ENCODE measurements at regions not wholly inside any gene's neighbourhood (a gene's known extent, or its start where the extent isn't known, plus 50 kb on each side); places are given as distances from the start of the nearest gene placed in this dataset.

DNA sequence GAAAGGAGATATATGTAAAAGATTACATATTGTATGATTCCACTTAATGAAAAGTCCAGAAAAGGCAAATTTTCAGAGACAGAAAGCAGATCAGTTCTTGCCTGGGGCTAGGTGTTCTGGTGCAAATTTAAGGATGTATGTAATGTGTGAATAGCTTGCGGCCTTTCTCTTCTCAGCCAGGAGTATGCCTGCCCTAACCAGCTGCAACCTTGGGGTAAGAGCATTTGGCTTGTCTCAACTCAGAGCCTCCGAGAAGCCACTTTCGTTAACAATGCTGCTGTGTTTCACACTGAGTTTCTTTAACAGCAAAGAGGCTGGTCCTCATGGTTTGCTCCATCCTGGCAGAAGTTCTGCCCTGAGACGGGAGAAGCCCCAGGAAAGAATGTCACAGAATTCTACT, 102.7 kb downstream of the SPCS3 start:
- TF ChIP-seq, protein P1, sequence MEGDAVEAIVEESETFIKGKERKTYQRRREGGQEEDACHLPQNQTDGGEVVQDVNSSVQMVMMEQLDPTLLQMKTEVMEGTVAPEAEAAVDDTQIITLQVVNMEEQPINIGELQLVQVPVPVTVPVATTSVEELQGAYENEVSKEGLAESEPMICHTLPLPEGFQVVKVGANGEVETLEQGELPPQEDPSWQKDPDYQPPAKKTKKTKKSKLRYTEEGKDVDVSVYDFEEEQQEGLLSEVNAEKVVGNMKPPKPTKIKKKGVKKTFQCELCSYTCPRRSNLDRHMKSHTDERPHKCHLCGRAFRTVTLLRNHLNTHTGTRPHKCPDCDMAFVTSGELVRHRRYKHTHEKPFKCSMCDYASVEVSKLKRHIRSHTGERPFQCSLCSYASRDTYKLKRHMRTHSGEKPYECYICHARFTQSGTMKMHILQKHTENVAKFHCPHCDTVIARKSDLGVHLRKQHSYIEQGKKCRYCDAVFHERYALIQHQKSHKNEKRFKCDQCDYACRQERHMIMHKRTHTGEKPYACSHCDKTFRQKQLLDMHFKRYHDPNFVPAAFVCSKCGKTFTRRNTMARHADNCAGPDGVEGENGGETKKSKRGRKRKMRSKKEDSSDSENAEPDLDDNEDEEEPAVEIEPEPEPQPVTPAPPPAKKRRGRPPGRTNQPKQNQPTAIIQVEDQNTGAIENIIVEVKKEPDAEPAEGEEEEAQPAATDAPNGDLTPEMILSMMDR (conservative IDR thresholded peaks at IDR 0.05), result no peak
- no peak overlapping the region for H3K27ac Mint-ChIP-seq (ENCODE audit: unreplicated experiment)
- H3K36me3 Mint-ChIP-seq (ENCODE audit: low read depth), result no peaks in the 10 kb centered on the region
- H3K4me3 Mint-ChIP-seq, result no peak overlapping the region
- no peak for DNase-seq (ENCODE audit: low read depth, low spot score)
- H3K4me1 Mint-ChIP-seq, result peaks cover 22% of the 10 kb centered on the region
- no peaks in the 10 kb centered on the region for H3K9me3 Mint-ChIP-seq
- H3K27me3 Mint-ChIP-seq (ENCODE audit: low read depth), result no peaks in the 10 kb centered on the region

DNA sequence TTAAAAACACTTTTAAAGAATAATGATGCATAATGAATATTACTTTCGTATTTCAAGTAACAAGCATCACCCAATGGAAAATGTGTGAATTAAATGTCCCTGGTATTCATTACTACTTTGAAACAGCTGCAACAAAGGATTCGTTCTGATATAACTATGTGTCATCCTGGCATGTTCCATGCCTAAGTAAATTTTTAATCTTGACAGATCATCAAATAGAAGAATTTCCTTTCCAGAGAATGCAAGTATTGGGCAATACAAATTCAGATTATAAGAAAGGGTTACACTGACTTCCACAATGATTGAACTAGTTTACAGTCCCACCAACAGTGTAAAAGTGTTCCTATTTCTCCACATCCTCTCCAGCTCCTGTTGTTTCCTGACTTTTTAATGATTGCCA, 105.3 kb downstream of the SPCS3 start:
- no peak for DNase-seq (ENCODE audit: low read depth, low spot score)
- Mint-ChIP-seq H3K27me3 (ENCODE audit: low read depth) (no peaks in the 10 kb centered on the region), H3K27ac (ENCODE audit: unreplicated experiment) (no peak overlapping the region), H3K4me3 (no peak overlapping the region), H3K9me3 (no peaks in the 10 kb centered on the region), H3K36me3 (ENCODE audit: low read depth) (no peaks in the 10 kb centered on the region), H3K4me1 (peaks cover 18% of the 10 kb centered on the region)
- TF ChIP-seq, protein P1 (conservative IDR thresholded peaks at IDR 0.05), result no peak

DNA sequence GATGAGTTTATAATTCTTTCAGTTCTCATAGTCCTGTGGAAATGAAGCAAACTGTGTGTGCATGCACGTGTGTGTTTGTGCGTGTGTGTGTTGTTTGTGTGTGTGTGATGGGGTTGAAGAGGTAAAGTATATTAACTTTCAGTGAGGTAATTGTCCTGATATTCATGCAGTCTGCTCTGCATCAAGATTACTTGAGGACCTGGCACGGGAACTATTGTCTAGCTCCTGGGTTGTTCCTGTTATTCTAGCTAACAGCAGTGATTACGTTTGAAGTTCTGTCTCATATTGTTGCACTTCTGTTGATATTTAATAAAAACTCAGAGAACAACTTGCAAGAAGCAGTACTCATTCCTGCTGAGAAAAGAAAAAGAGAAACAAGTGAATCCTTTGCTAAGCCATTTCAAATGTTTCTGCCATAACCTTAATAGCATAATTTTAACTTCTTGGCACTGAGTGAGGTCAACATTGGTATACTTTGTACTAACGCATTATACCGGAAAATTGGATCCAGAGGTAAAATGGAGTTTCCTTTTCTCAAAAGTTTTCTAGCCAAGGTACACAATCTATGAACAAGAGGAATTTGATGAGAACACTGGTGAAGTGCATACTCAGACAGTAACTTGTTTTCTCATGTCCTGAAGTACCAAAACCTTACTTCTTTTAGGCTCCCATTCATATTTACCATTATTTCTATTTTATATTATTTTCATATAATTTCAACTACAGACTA, 113.2 kb downstream of the SPCS3 start:
- Mint-ChIP-seq H3K9me3 (peaks cover 2% of the 10 kb centered on the region), H3K4me3 (no peak overlapping the region), H3K27me3 (ENCODE audit: low read depth) (no peaks in the 10 kb centered on the region), H3K36me3 (ENCODE audit: low read depth) (no peaks in the 10 kb centered on the region), H3K4me1 (no peaks in the 10 kb centered on the region), H3K27ac (ENCODE audit: unreplicated experiment) (no peak overlapping the region)
- DNase-seq (ENCODE audit: low read depth, low spot score), result no peak
- TF ChIP-seq, protein P1 (conservative IDR thresholded peaks at IDR 0.05), result no peak

DNA sequence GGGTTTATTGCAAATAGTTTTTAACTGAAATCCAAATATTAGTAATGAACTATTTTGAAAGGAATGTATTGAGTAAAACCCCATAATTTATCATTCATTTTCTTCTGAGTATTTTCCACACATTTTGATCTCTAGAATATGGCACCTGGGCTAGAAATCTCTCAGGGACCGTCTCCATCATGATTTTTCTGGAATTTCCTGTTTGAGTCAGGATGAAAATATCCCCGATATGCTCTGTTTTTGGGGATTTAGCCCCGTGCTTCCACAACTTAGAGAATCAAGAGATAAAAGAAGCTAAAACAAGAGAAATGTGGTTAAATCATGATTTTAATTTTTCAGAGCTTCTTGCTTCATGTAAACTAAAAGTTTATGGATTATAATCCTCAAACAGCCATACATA, 114.2 kb downstream of the SPCS3 start:
- no peak for DNase-seq (ENCODE audit: low read depth, low spot score)
- Mint-ChIP-seq H3K27me3 (ENCODE audit: low read depth) (no peaks in the 10 kb centered on the region), H3K27ac (ENCODE audit: unreplicated experiment) (no peak overlapping the region), H3K36me3 (ENCODE audit: low read depth) (no peaks in the 10 kb centered on the region), H3K9me3 (peaks cover 2% of the 10 kb centered on the region), H3K4me1 (no peaks in the 10 kb centered on the region), H3K4me3 (no peak overlapping the region)
- TF ChIP-seq, protein P1 (conservative IDR thresholded peaks at IDR 0.05), result no peak

DNA sequence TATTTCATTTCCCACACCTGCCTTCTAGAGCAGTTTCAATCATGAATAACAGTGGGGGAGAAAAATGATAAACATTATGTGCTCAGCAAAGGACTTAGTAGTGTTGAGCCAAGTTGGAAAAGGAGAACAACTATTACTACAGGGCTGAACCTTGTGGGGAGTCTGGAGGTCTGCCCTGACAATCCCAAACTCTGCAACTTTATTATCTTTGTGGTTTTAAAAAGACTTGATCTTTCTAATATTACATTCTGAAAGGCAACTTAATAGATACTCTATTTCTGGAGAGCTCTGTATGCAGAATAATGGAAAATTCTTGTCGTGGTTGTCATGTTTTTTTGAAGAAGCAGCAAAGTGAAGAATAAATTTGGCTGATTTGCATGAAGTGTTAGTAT, 116.1 kb downstream of the SPCS3 start:
- Mint-ChIP-seq H3K9me3 (peaks cover 2% of the 10 kb centered on the region), H3K27me3 (ENCODE audit: low read depth) (no peaks in the 10 kb centered on the region), H3K36me3 (ENCODE audit: low read depth) (no peaks in the 10 kb centered on the region), H3K4me1 (no peaks in the 10 kb centered on the region), H3K4me3 (no peak overlapping the region), H3K27ac (ENCODE audit: unreplicated experiment) (no peak overlapping the region)
- TF ChIP-seq, protein P1 (conservative IDR thresholded peaks at IDR 0.05), result no peak
- no peak for DNase-seq (ENCODE audit: low read depth, low spot score)

Measured in neural crest cell (in vitro differentiated cells).